Liver (tissue), 8 donors: ENCODE measurements at regions not wholly inside any gene's neighbourhood (a gene's known extent, or its start where the extent isn't known, plus 50 kb on each side); places are given as distances from the start of the nearest gene placed in this dataset.

Experiments
- DNase-seq: peaks from one replicate; pipeline ENCODE4 v3.0.0-alpha.2; 2017; ENCODE audit warnings: low spot score
- H3K27ac ChIP-seq, 2 donors: one replicate each; pipeline ENCODE4 v1.7.0; 2013; ENCODE audit warnings: inconsistent platforms in 2 of 2, low read length in 2 of 2, control low read depth in 1 of 2, low read depth in 1 of 2, mild to moderate bottlenecking in 1 of 2
- H3K27me3 ChIP-seq, 4 donors: one replicate each; pipeline versions ENCODE4 v1.6.1 to v1.7.0; 2013; ENCODE audit warnings: low read length in 3 of 4, inconsistent platforms in 1 of 4, mild to moderate bottlenecking in 1 of 4, moderate library complexity in 1 of 4; ENCODE audit not compliant: control insufficient read depth in 4 of 4, insufficient read depth in 4 of 4
- H3K36me3 ChIP-seq, 4 donors: one replicate each; pipeline versions ENCODE4 v1.6.1 to v1.7.0; 2013; ENCODE audit warnings: low read length in 3 of 4, mild to moderate bottlenecking in 3 of 4, low read depth in 1 of 4, moderate library complexity in 1 of 4; ENCODE audit not compliant: control insufficient read depth in 4 of 4, insufficient read depth in 3 of 4
- H3K4me1 ChIP-seq, 4 donors: one replicate each; pipeline versions ENCODE4 v1.6.1 to v1.7.0; 2013; ENCODE audit warnings: low read length in 3 of 4, mild to moderate bottlenecking in 3 of 4, moderate library complexity in 1 of 4; ENCODE audit not compliant: control insufficient read depth in 4 of 4, insufficient read depth in 4 of 4
- H3K4me3 ChIP-seq, 3 donors: one replicate each; pipeline versions ENCODE4 v1.6.1 to v1.7.0; 2013; ENCODE audit warnings: low read length in 3 of 3, control low read depth in 1 of 3, low read depth in 1 of 3, mild to moderate bottlenecking in 1 of 3
- H3K9ac ChIP-seq, 2 donors: one replicate each; pipeline ENCODE4 v1.7.0; 2013; ENCODE audit warnings: low read length in 2 of 2, mild to moderate bottlenecking in 2 of 2, moderate library complexity in 2 of 2, control low read depth in 1 of 2, low read depth in 1 of 2
- H3K9me3 ChIP-seq, 4 donors: one replicate each; pipeline versions ENCODE4 v1.6.1 to v1.7.0; 2013; ENCODE audit warnings: low read length in 3 of 4; ENCODE audit not compliant: control insufficient read depth in 4 of 4
- ATF3 ChIP-seq: IDR thresholded peaks from 2 replicates; pipeline ENCODE4 v1.6.1; 2016; ENCODE audit warnings: antibody characterized with exemption
- CTCF ChIP-seq: fragments of 150-350 bp; IDR thresholded peaks from 2 replicates; pipeline ENCODE4 v1.5.1; 2017; ENCODE audit warnings: improper control_type of control experiment, low read depth, low read length; ENCODE audit not compliant: missing input control
- EGR1 ChIP-seq, 2 donors: IDR thresholded peaks; 2 replicates each; pipeline ENCODE4 v1.6.1; 2016 to 2018; ENCODE audit warnings: antibody characterized with exemption in 2 of 2, low read depth in 2 of 2
- FOXA1 ChIP-seq: IDR thresholded peaks from 2 replicates; pipeline ENCODE4 v1.6.1; 2016; ENCODE audit warnings: antibody characterized with exemption
- FOXA2 ChIP-seq: IDR thresholded peaks from 2 replicates; pipeline ENCODE4 v1.6.1; 2016; ENCODE audit warnings: antibody characterized with exemption
- GABPA ChIP-seq, 2 donors: IDR thresholded peaks in 1 of 2; conservative IDR thresholded peaks in 1 of 2; 2 replicates each; pipeline ENCODE4 v1.6.1; 2016; ENCODE audit warnings: antibody characterized with exemption in 2 of 2, mild to moderate bottlenecking in 1 of 2, moderate library complexity in 1 of 2
- HNF4A ChIP-seq, 2 donors: conservative IDR thresholded peaks; 2 replicates each; pipeline ENCODE4 v1.6.1; 2016; ENCODE audit warnings: antibody characterized with exemption in 2 of 2, mild to moderate bottlenecking in 2 of 2
- HNF4G ChIP-seq: IDR thresholded peaks from 2 replicates; pipeline ENCODE4 v1.6.1; 2016; ENCODE audit warnings: antibody characterized with exemption
- JUND ChIP-seq, 2 donors: IDR thresholded peaks; 2 replicates each; pipeline ENCODE4 v1.6.1; 2016; ENCODE audit warnings: antibody characterized with exemption in 2 of 2
- MAX ChIP-seq: IDR thresholded peaks from 2 replicates; pipeline ENCODE4 v1.6.1; 2016; ENCODE audit warnings: antibody characterized with exemption
- NR2F2 ChIP-seq: IDR thresholded peaks from 2 replicates; pipeline ENCODE4 v1.6.1; 2016; ENCODE audit warnings: antibody characterized with exemption
- RAD21 ChIP-seq, 2 donors: IDR thresholded peaks; 2 replicates each; pipeline ENCODE4 v1.6.1; 2016; ENCODE audit warnings: antibody characterized with exemption in 2 of 2, mild to moderate bottlenecking in 2 of 2
- REST ChIP-seq: IDR thresholded peaks from 2 replicates; pipeline ENCODE4 v1.6.1; 2016; ENCODE audit warnings: antibody characterized with exemption, mild to moderate bottlenecking
- RXRA ChIP-seq, 2 donors: IDR thresholded peaks; 2 replicates each; pipeline ENCODE4 v1.6.1; 2017 to 2018; ENCODE audit warnings: antibody characterized with exemption in 2 of 2, mild to moderate bottlenecking in 1 of 2
- SP1 ChIP-seq: IDR thresholded peaks from 2 replicates; pipeline ENCODE4 v1.6.1; 2018; ENCODE audit warnings: antibody characterized with exemption, mild to moderate bottlenecking
- TAF1 ChIP-seq: conservative IDR thresholded peaks from 2 replicates; pipeline ENCODE4 v1.6.1; 2016; ENCODE audit warnings: antibody characterized with exemption, mild to moderate bottlenecking
- YY1 ChIP-seq: IDR thresholded peaks from 2 replicates; pipeline ENCODE4 v1.6.1; 2016; ENCODE audit warnings: antibody characterized with exemption, mild to moderate bottlenecking
- ZBTB33 ChIP-seq: IDR thresholded peaks from 2 replicates; pipeline ENCODE4 v1.6.1; 2016; ENCODE audit warnings: antibody characterized with exemption
- WGBS: extraction: QIAGEN DNeasy Blood & Tissue Kit; methylation state at CpG from one replicate; pipeline ENCODE4 v1.1.7; 2013; 5-methylcytosine and 5-hydroxymethylcytosine counted together
- donor health status: healthy.
- donor health status: healthy.
- donor health status: healthy.
- donor health status: healthy.
- donor health status: healthy.

GRCh38 chr5:31106278-31106677 lies 87.2 kb upstream of the CDH6 start:
- H3K27ac ChIP-seq = no peak overlapping the region
- no peaks in the 10 kb centered on the region for H3K9me3 ChIP-seq
- TF ChIP-seq FOXA1 (no peak), ATF3 (no peak), TAF1 (no peak), HNF4A (conservative IDR thresholded peaks at IDR 0.05) (no peak), RAD21 (IDR thresholded peaks at IDR 0.05) (no peak), JUND (IDR thresholded peaks at IDR 0.05) (no peak), CTCF (no peak), ZBTB33 (no peak), HNF4G (no peak), REST (no peak), GABPA (IDR thresholded peaks at IDR 0.05 in 1 of 2, conservative IDR thresholded peaks at IDR 0.05 in 1 of 2) (no peak), YY1 (no peak), MAX (no peak), EGR1 (IDR thresholded peaks at IDR 0.05; ENCODE audit: low read depth in 2 of 2) (no peak), FOXA2 (no peak), NR2F2 (no peak), RXRA (IDR thresholded peaks at IDR 0.05) (no peak), SP1 (no peak)
- no peaks in the 10 kb centered on the region for H3K36me3 ChIP-seq
- no peak overlapping the region for H3K4me3 ChIP-seq
- WGBS = 66% methylated on average over 2 of the region's 2 CpGs
- no peaks in the 10 kb centered on the region for H3K4me1 ChIP-seq
- DNase-seq = no peak
- H3K27me3 ChIP-seq = no peaks in the 10 kb centered on the region
- no peak overlapping the region for H3K9ac ChIP-seq

- 80% methylated on average over 4 of the region's 4 CpGs for WGBS
- no peak for TF ChIP-seq NR2F2
- no peak for TF ChIP-seq MAX
- no peak for TF ChIP-seq REST
- TF ChIP-seq YY1 = no peak
- TF ChIP-seq ZBTB33 = no peak
These were observed 88.7 kb upstream of the CDH6 start for GRCh38 chr5:31104775-31105174.

More at GRCh38 chr5:31104775-31105174, 88.7 kb upstream of the CDH6 start:
- H3K9ac ChIP-seq = no peak overlapping the region
- no peak overlapping the region for H3K27ac ChIP-seq
- DNase-seq = no peak
- H3K4me1 ChIP-seq = no peaks in the 10 kb centered on the region
- H3K9me3 ChIP-seq = no peaks in the 10 kb centered on the region
- H3K4me3 ChIP-seq = no peak overlapping the region
- H3K36me3 ChIP-seq = no peaks in the 10 kb centered on the region
- H3K27me3 ChIP-seq = no peaks in the 10 kb centered on the region
